T47D (cell line): ENCODE measurements at regions not wholly inside any gene's neighbourhood (a gene's known extent, or its start where the extent isn't known, plus 50 kb on each side); places are given as distances from the start of the nearest gene placed in this dataset.
"Not testable (repeated sequence)": the region's sequence is repeated elsewhere in the genome, so short reads cannot be mapped to it uniquely, and the experiment has no call there.

ENCODE experiments used
- DNase-seq, 2 experiments: peaks; one replicate each; pipeline versions ENCODE4 v3.0.0 to v3.0.0-alpha.2; 2011 to 2012; ENCODE audit warnings: low read depth in 1 of 2, low spot score in 1 of 2
- JUND ChIP-seq: IDR thresholded peaks from 2 replicates; pipeline ENCODE4 v1.6.1; 2012; ENCODE audit warnings: low read depth
- in situ Hi-C: cut with HindIII; loops from 2 replicates; pipeline ENCODE4 v1.10.0; 2016; ENCODE audit warnings: low sequenced_read_pairs, low pct_unique_long_range_greater_than_20kb

- DNase-seq = no peak
- in situ Hi-C loops = no loop called here
- no peak for TF ChIP-seq JUND
Measured at GRCh38 chr21:28877318-28877884, 115.3 kb downstream of the LTN1 start.

DNA sequence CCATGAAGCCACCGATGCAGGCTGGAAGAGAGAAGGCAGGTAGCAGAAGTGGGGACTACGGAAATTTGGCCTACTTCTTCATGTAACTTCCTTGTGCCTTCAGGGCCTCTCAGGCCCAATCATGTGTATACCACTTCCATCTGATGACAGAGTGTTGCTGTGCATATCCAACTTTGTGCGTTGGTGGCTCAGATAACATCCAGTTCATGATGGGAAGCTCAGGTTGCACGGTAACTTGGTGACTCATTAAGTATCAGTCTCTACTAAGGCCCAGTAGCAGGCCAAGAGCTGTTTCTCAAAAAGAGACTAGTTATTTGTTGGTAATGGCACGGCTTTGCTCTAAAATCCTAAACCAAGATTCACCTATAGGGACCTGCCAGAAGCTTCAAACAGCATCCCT lies 117.6 kb downstream of the LTN1 start:
- in situ Hi-C loops = no loop called here
- TF ChIP-seq JUND = no peak

GRCh38 chr21:28872218-28872617 lies 120.5 kb downstream of the LTN1 start:
- in situ Hi-C loops = no loop called here
- no peak for DNase-seq
- TF ChIP-seq JUND = no peak

More for the DNA sequence above, 117.6 kb downstream of the LTN1 start:
- DNase-seq = no peak

DNA sequence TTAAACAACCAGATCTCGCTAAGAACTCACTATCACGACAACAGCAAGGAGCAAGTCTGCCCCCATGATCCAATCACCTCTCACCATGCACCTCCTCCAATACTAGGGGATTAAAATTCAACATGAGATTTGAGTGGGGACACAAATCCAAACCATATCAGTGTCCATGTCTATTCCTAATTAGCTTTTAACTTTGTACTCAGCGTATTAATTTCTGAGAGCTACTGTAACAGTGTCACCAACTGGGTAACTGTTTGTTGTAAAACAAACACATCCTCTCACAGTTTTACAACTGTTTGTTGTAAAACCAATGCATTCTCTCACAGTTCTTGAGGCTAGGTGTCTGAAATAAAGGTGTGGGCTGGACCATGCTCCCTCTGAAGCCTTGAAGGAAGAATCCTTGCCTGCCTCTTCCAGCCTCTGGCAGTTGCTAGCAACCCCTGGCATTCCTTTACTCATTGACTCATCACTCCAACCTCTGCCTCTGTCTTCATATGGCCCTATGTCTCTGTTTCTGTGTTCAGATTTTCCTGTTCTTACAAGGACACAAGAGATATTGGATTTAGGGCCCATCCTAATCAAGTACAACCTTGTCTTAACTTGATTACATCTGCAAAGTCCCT lies 121.2 kb downstream of the LTN1 start:
- in situ Hi-C loops = no loop called here
- no peak for TF ChIP-seq JUND
- DNase-seq = no peak

- in situ Hi-C loops = no loop called here
- no peak for TF ChIP-seq JUND
- no peak for DNase-seq
Measured at GRCh38 chr21:28867401-28867800, 125.3 kb downstream of the LTN1 start.

DNA sequence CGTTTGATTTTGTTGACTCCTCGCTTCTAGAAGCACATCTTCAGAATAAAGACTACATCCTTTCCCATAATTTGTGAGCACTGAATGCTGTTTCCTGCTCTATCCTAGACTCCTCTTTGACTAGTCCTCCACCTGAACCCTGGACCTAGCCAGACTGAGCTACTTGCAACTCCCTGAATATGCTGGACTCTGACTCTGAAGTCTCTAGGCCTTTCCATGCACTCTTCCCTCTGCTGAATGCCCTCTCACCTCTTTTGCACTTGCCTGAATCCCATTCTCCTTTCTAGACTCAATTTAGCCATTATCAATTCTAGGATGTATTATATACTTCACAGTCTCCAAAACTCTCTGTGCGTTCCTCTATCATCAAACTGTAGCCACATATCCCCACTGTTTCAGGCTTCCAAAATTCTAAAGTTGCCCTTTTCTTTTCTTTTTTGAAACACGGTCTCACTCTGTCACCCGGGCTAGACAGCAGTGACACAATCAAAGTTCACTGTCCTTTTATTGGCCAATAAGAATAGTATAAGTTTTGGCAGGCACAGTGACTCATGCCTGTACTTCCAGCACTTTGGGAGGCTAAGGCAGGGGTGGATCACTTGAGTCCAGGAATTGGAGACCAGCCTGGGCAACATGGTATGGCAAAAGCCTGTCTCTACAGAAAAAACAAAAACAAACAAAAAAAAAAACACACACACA lies 127.0 kb downstream of the LTN1 start:
- no peak for DNase-seq
- in situ Hi-C loops = no loop called here
- TF ChIP-seq JUND = no peak

DNA sequence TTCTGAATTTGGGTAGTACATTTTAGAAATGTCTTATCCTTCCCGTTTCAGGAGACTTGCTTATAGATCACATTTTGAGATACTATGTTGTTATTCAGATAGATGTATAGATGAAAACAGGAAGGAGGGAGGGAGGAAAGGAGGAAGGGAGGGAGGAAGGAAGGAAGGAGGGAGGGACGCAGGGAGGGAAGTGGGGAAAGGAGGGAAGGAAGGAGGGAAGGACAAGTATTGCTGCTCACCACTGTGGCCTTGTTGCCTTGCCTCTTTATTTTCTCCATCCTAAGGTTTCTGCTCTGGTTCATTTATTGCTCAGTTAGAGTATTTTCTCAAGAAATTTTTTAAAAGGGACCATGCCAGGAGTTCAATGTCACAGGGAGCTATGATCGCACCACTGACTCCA lies 134.3 kb downstream of the LTN1 start:
- no peak for TF ChIP-seq JUND
- no peak for DNase-seq
- in situ Hi-C loops = no loop called here

- in situ Hi-C loops = no loop called here
- TF ChIP-seq JUND = no peak
Measured at GRCh38 chr21:28857752-28858151, 134.9 kb downstream of the LTN1 start.

GRCh38 chr21:28856588-28857250 lies 136.0 kb downstream of the LTN1 start:
- no peak for TF ChIP-seq JUND
- in situ Hi-C loops = no loop called here

More at GRCh38 chr21:28857752-28858151, 134.9 kb downstream of the LTN1 start:
- peak in 1 of 2 experiments; percentile 39 for DNase-seq

DNA sequence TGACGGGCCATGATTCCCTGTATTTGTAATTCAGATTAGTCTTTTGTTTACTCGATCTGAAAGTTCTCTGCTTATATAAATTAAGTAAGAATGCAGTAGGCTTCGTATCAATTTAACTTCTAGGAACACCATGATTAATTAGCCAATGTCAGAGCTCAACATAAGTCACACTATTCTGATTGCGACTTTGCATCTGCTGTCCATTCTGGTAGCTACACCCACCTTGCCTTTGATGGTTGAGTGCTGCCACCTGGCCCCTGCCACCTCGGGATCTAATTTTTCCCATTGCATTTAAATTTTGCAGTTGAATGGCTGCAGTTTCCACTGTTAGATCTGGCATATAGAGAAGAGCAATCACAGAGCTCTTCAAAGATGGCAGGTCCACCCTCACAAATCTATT lies 140.0 kb downstream of the LTN1 start:
- in situ Hi-C loops = no loop called here
- no peak for TF ChIP-seq JUND
- DNase-seq = no peak

More at GRCh38 chr21:28856588-28857250, 136.0 kb downstream of the LTN1 start:
- no peak for DNase-seq

DNA sequence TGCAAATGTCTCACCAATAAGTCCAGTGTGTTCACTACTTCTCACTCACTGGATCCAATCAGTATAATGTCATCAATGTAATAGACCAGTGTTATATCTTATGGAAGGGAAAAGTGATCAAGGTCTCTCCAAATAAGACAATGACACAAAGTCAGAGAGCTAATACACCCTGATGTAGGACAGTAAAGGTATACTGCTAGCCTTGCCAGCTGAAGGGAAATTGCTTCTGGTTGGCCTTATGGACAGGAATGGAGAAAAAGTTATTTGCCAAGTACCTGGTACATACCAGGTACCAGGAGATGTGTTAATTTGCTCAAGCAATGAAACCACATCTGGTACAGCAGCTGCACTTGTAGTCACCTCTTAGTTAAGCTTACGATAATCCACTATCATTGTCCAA lies 141.0 kb downstream of the LTN1 start:
- in situ Hi-C loops = no loop called here
- DNase-seq = no peak
- TF ChIP-seq JUND = no peak

DNA sequence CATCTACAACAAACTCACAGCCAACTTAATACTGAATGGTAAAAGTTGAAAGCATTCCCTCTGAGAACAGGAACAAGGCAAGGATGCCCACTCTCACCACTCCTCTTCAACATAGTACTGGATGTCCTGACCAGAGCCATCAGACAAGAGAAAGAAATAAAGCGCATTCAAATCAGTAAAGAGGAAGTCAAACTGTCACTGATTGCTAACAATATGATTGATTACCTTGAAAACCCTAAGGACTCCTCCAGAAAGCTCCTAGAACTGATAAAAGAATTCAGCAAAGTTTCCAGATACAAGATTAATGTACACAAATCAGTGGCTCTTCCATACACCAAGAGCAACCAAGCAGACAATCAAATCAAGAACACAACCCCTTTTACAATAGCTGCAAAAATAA lies 153.4 kb downstream of the LTN1 start:
- DNase-seq, in situ Hi-C loops: not testable (repeated sequence)

DNA sequence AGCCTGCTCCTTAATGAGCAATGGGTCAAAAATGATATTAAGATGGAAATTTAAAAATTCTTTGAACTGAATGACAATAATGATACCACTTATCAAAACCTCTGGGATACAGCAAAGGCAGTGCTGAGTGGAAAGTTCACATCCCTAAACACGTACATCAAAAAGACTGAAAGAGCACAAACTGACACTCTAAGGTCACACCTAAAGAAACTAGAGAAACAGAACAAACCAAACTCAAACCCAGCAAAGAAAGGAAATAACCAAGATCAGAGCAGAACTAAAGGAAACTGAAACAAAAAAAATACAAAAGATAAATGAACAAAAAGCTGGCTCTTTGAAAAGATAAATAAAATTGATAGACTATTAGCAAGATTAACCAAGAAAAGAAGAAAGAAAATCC lies 155.3 kb downstream of the LTN1 start:
- DNase-seq, in situ Hi-C loops: not testable (repeated sequence)

DNA sequence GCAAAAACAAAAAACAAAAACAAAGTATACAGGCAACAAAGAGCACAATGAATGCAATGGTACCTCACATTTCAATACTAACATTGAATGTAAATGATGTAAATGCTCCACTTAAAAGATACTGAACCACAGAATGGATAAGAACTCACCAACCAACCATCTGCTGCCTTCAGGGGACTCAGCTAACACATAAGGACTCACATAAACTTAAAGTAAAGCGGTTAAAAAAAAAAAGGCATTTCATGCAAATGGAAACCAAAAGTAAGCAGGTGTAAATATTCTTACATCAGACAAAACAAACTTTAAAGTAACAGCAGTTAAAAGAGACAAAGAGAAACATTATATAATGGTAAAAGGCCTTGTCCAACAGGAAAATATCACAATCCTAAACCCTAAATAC lies 156.1 kb downstream of the LTN1 start:
- in situ Hi-C loops, DNase-seq: not testable (repeated sequence)
